GM21390 (cell line): ENCODE measurements at regions not wholly inside any gene's neighbourhood (a gene's known extent, or its start where the extent isn't known, plus 50 kb on each side); places are given as distances from the start of the nearest gene placed in this dataset.

Experiments used
- ATAC-seq: cut with Tn5 transposase; IDR thresholded peaks from one replicate; pipeline ENCODE4 v1.9.1; 2021; ENCODE audit not compliant: unreplicated experiment

GRCh38 chr6:164926686-164927085 lies 382.7 kb downstream of the C6orf118 start:
- ATAC-seq = no peak

- ATAC-seq = no peak
These were observed 383.5 kb downstream of the C6orf118 start for GRCh38 chr6:164925681-164926530.

- no peak for ATAC-seq
These were observed 384.7 kb downstream of the C6orf118 start for GRCh38 chr6:164924674-164925073.

- no peak for ATAC-seq
These were observed 392.2 kb downstream of the C6orf118 start for GRCh38 chr6:164917211-164917610.

GRCh38 chr6:164916087-164916486 lies 393.3 kb downstream of the C6orf118 start:
- no peak for ATAC-seq

GRCh38 chr6:164911873-164912580 lies 397.4 kb downstream of the C6orf118 start:
- ATAC-seq = no peak

- no peak for ATAC-seq
These were observed 398.3 kb downstream of the C6orf118 start for GRCh38 chr6:164911151-164911550.

GRCh38 chr6:164906766-164907165 lies 402.6 kb downstream of the C6orf118 start:
- ATAC-seq = no peak

- ATAC-seq = no peak
These were observed 404.1 kb downstream of the C6orf118 start for GRCh38 chr6:164905311-164905710.

- ATAC-seq = no peak
These were observed 411.0 kb downstream of the C6orf118 start for GRCh38 chr6:164898412-164898811.

GRCh38 chr6:164897523-164898235 lies 411.7 kb downstream of the C6orf118 start:
- no peak for ATAC-seq

- ATAC-seq = no peak
These were observed 419.4 kb downstream of the C6orf118 start for GRCh38 chr6:164889980-164890379.

GRCh38 chr6:164887660-164888059 lies 421.7 kb downstream of the C6orf118 start:
- no peak for ATAC-seq

- ATAC-seq = no peak
These were observed 427.2 kb downstream of the C6orf118 start for GRCh38 chr6:164882236-164882635.

GRCh38 chr6:164871783-164872182 lies 437.6 kb downstream of the C6orf118 start:
- no peak for ATAC-seq

GRCh38 chr6:164870164-164870563 lies 439.2 kb downstream of the C6orf118 start:
- no peak for ATAC-seq

- no peak for ATAC-seq
These were observed 447.4 kb downstream of the C6orf118 start for GRCh38 chr6:164861967-164862366.

- no peak for ATAC-seq
These were observed 449.6 kb downstream of the C6orf118 start for GRCh38 chr6:164859816-164860215.

GRCh38 chr6:164856138-164856537 lies 453.3 kb downstream of the C6orf118 start:
- ATAC-seq = no peak

- no peak for ATAC-seq
These were observed 454.1 kb downstream of the C6orf118 start for GRCh38 chr6:164855281-164855680.

- no peak for ATAC-seq
These were observed 454.9 kb downstream of the C6orf118 start for GRCh38 chr6:164854526-164854925.

GRCh38 chr6:164845773-164846172 lies 463.6 kb downstream of the C6orf118 start:
- ATAC-seq = no peak
